GM23338 (cell line): ENCODE measurements at regions not wholly inside any gene's neighbourhood (a gene's known extent, or its start where the extent isn't known, plus 50 kb on each side); places are given as distances from the start of the nearest gene placed in this dataset.

Experiments used
- CREB1 ChIP-seq: fragments of 250-450 bp; sonication (Bioruptor Pico); IDR thresholded peaks from 2 replicates; pipeline ENCODE4 v1.5.0; 2020; ENCODE audit warnings: low read depth, mild to moderate bottlenecking, moderate library complexity
- CTCF ChIP-seq, 2 experiments: fragments of 200-600 bp in 1 of 2; sonication (generic) in 1 of 2; conservative IDR thresholded peaks; 2 replicates each; pipeline versions ENCODE4 v1.5.1 to v1.6.1; 2016 to 2017; ENCODE audit warnings: antibody characterized with exemption in 2 of 2, low read depth in 2 of 2, mild to moderate bottlenecking in 2 of 2, moderate library complexity in 1 of 2
- ETS1 ChIP-seq: IDR thresholded peaks from 2 replicates; pipeline ENCODE4 v1.6.1; 2016; ENCODE audit warnings: antibody characterized with exemption
- EZH2 ChIP-seq: fragments of 200-600 bp; sonication (generic); IDR thresholded peaks from one replicate; pipeline ENCODE4 v1.8.0; 2017; ENCODE audit warnings: antibody characterized with exemption, mild to moderate bottlenecking, low read depth; ENCODE audit not compliant: unreplicated experiment
- EZH2phosphoT487 ChIP-seq: fragments of 200-600 bp; sonication (generic); IDR thresholded peaks from one replicate; pipeline ENCODE4 v1.8.1; 2018; ENCODE audit warnings: antibody characterized with exemption; ENCODE audit not compliant: unreplicated experiment
- JUNB ChIP-seq: IDR thresholded peaks from one replicate; pipeline ENCODE4 v1.6.1; 2016; ENCODE audit warnings: antibody characterized with exemption; ENCODE audit not compliant: unreplicated experiment
- POLR2AphosphoS5 ChIP-seq: IDR thresholded peaks from 2 replicates; pipeline ENCODE4 v1.6.1; 2016; ENCODE audit warnings: antibody characterized with exemption, low read depth
- REST ChIP-seq: IDR thresholded peaks from one replicate; pipeline ENCODE4 v1.6.1; 2018; ENCODE audit warnings: antibody characterized with exemption; ENCODE audit not compliant: unreplicated experiment
- ZNF331 ChIP-seq: fragments of 250-450 bp; sonication (Bioruptor Pico); IDR thresholded peaks from 2 replicates; pipeline ENCODE4 v1.5.0; 2020; ENCODE audit warnings: low read depth, mild to moderate bottlenecking, moderate library complexity
- ZNF462 ChIP-seq: fragments of 250-450 bp; sonication (Bioruptor Pico); IDR thresholded peaks from 2 replicates; pipeline ENCODE4 v1.5.0; 2020; ENCODE audit warnings: mild to moderate bottlenecking, moderate library complexity

- TF ChIP-seq CTCF (conservative IDR thresholded peaks at IDR 0.05; ENCODE audit: low read depth in 2 of 2) (no peak), POLR2AphosphoS5 (no peak), EZH2 (no peak), REST (no peak), EZH2phosphoT487 (no peak), CREB1 (CRISPR knock-in tag) (no peak), JUNB (no peak), ZNF331 (no peak), ZNF462 (no peak), ETS1 (no peak)
Measured at GRCh38 chr18:44482761-44483160, 197.9 kb upstream of the SETBP1 start.
